Karpas-422 (cell line): ENCODE measurements at regions not wholly inside any gene's neighbourhood (a gene's known extent, or its start where the extent isn't known, plus 50 kb on each side); places are given as distances from the start of the nearest gene placed in this dataset.

Experiments
- DNase-seq: peaks from one replicate; pipeline ENCODE4 v3.0.0-alpha.2; 2015
- H2AFZ ChIP-seq: fragments of 200-600 bp; sonication (generic); 2 replicates; pipeline ENCODE4 v1.6.1; 2014; ENCODE audit warnings: antibody characterized with exemption, low read length, mixed read lengths
- H3K27ac ChIP-seq: fragments of 200-600 bp; sonication (generic); 2 replicates; pipeline ENCODE4 v1.5.1; 2014; ENCODE audit warnings: mild to moderate bottlenecking, low read length, moderate library complexity
- H3K27me3 ChIP-seq: fragments of 200-600 bp; sonication (generic); 2 replicates; pipeline ENCODE4 v1.6.1; 2014; ENCODE audit warnings: low read length, mixed read lengths
- H3K36me3 ChIP-seq: fragments of 200-600 bp; sonication (generic); 2 replicates; pipeline ENCODE4 v1.6.1; 2014; ENCODE audit warnings: low read length, mixed read lengths; ENCODE audit not compliant: insufficient read depth
- H3K4me1 ChIP-seq: fragments of 200-600 bp; sonication (generic); 2 replicates; pipeline ENCODE4 v1.6.1; 2014; ENCODE audit warnings: mild to moderate bottlenecking, low read length, mixed read lengths
- H3K4me2 ChIP-seq: fragments of 200-600 bp; sonication (generic); 2 replicates; pipeline ENCODE4 v1.6.1; 2014; ENCODE audit warnings: low read length, low read depth, mild to moderate bottlenecking; ENCODE audit not compliant: poor library complexity, severe bottlenecking
- H3K4me3 ChIP-seq: fragments of 200-600 bp; sonication (generic); 2 replicates; pipeline ENCODE4 v1.5.1; 2014; ENCODE audit warnings: mild to moderate bottlenecking, antibody characterized with exemption, low read length, mixed read lengths
- H3K79me2 ChIP-seq: fragments of 200-600 bp; sonication (generic); 2 replicates; pipeline ENCODE4 v1.6.1; 2014; ENCODE audit warnings: mild to moderate bottlenecking, low read length, mixed read lengths
- H3K9ac ChIP-seq: fragments of 200-600 bp; sonication (generic); 2 replicates; pipeline ENCODE4 v1.6.0; 2014; ENCODE audit warnings: low read length
- H3K9me2 ChIP-seq: fragments of 200-600 bp; sonication (generic), shearing (Covaris generic); replicated peaks from 2 replicates; pipeline ENCODE4 v1.6.0; 2014; ENCODE audit warnings: mild to moderate bottlenecking, low read length, moderate library complexity; ENCODE audit not compliant: insufficient read depth
- H3K9me3 ChIP-seq: fragments of 300-700, 200-600 bp; sonication (generic); 2 replicates; pipeline ENCODE4 v1.6.1; 2014; ENCODE audit warnings: low read length, mixed read lengths
- H4K20me1 ChIP-seq: fragments of 200-600 bp; sonication (generic); 2 replicates; pipeline ENCODE4 v1.6.1; 2014; ENCODE audit warnings: mild to moderate bottlenecking, antibody characterized with exemption, low read length, low read depth; ENCODE audit not compliant: insufficient read depth

DNA sequence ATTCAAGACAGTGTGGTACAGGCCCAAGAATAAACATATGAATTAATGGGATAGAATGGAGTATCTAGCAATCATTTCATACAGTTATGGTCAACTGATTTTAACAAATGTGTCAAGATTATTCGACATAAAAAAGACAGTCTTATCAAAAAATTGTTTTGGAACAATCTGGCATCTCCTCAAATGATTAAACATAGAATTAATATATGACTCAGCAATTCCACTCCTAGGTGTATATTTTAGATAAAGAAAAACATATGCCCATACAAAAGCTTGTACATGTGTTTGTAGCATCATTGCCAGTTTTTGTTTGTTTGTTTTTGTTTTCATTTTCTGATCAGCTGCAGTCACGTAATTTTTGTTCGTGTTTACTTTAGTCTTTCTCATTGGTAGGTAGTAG, 1188.3 kb downstream of the BRINP3 start:
- Histone ChIP-seq H3K9ac (no peak overlapping the region), H3K9me3 (peaks cover 16% of the 10 kb centered on the region), H4K20me1 (no peaks in the 10 kb centered on the region), H3K4me1 (no peaks in the 10 kb centered on the region), H2AFZ (no peak overlapping the region), H3K79me2 (no peaks in the 10 kb centered on the region), H3K36me3 (no peaks in the 10 kb centered on the region), H3K27ac (no peak overlapping the region), H3K27me3 (no peaks in the 10 kb centered on the region), H3K9me2 (no peaks in the 10 kb centered on the region), H3K4me3 (no peak overlapping the region), H3K4me2 (no peak overlapping the region)
- DNase-seq = no peak

DNA sequence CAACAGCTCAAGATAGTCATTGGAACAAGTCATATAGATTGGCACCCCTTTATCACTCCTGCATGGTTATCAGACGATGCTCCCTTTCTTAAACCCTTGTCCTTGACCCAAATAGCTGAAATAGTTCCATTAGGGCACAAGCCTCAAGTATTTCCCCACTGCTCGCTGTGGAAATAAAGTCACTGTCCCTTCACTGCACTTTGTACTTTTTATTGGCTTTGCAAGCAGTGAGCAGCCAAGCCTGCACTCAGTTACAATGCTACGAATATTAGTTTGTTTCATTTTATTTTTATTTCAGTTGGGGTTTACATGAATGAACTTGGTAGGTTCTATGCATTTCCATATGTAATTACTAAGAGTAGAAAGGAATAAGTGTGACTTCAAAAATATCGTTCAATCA, 1176.4 kb downstream of the BRINP3 start:
- no peak overlapping the region for H2AFZ ChIP-seq
- no peaks in the 10 kb centered on the region for H3K79me2 ChIP-seq
- peaks cover 13% of the 10 kb centered on the region; the same call in 1 of the 2 replicates for H3K9me3 ChIP-seq
- H3K9ac ChIP-seq = no peak overlapping the region
- H4K20me1 ChIP-seq = no peaks in the 10 kb centered on the region
- H3K4me2 ChIP-seq = no peak overlapping the region
- no peaks in the 10 kb centered on the region for H3K4me1 ChIP-seq
- H3K4me3 ChIP-seq = no peak overlapping the region
- H3K27me3 ChIP-seq = no peaks in the 10 kb centered on the region
- no peak overlapping the region for H3K27ac ChIP-seq
- no peaks in the 10 kb centered on the region for H3K9me2 ChIP-seq
- H3K36me3 ChIP-seq = no peaks in the 10 kb centered on the region
- DNase-seq = no peak

GRCh38 chr1:189305279-189305678, 1172.4 kb downstream of the BRINP3 start:
- Histone ChIP-seq H4K20me1 (no peaks in the 10 kb centered on the region), H3K9ac (no peak overlapping the region), H3K27me3 (no peaks in the 10 kb centered on the region), H3K4me1 (no peaks in the 10 kb centered on the region), H3K4me2 (no peak overlapping the region), H3K9me3 (peaks cover 13% of the 10 kb centered on the region; the same call in 1 of the 2 replicates), H3K4me3 (no peak overlapping the region), H2AFZ (no peak overlapping the region), H3K79me2 (no peaks in the 10 kb centered on the region), H3K9me2 (no peaks in the 10 kb centered on the region), H3K36me3 (no peaks in the 10 kb centered on the region), H3K27ac (no peak overlapping the region)
- DNase-seq = no peak

DNA sequence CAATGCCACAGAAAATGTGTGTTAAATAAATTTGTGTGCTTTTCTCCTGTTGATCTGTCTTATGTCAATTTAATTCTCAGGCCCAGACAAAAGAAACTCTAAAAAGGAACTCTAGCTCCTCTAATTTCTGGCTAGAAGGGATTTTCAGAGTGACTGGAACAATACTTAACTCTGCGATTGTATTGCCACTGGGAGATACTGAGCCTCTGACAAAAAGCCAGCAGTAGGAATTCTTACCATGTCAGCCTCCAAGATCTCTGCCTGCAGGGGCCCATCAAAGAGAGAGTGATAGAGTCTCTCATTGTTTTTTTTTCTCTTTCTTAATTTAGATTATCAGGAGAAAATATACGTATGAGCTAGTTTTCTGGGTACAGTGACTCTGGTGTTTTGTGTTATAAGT, 1165.7 kb downstream of the BRINP3 start:
- Histone ChIP-seq H3K9me2 (no peaks in the 10 kb centered on the region), H3K9me3 (no peaks in the 10 kb centered on the region), H4K20me1 (no peaks in the 10 kb centered on the region), H3K27me3 (no peaks in the 10 kb centered on the region), H3K36me3 (no peaks in the 10 kb centered on the region), H3K9ac (no peak overlapping the region), H2AFZ (no peak overlapping the region), H3K4me1 (no peaks in the 10 kb centered on the region), H3K4me3 (no peak overlapping the region), H3K4me2 (no peak overlapping the region), H3K27ac (no peak overlapping the region), H3K79me2 (no peaks in the 10 kb centered on the region)
- no peak for DNase-seq

- H3K27me3 ChIP-seq = no peaks in the 10 kb centered on the region
- no peaks in the 10 kb centered on the region for H3K79me2 ChIP-seq
- no peaks in the 10 kb centered on the region for H4K20me1 ChIP-seq
- H3K27ac ChIP-seq = no peak overlapping the region
- H3K9ac ChIP-seq = no peak overlapping the region
- no peaks in the 10 kb centered on the region for H3K4me1 ChIP-seq
- no peak for DNase-seq
- no peak overlapping the region for H3K4me3 ChIP-seq
- no peaks in the 10 kb centered on the region for H3K9me2 ChIP-seq
- H2AFZ ChIP-seq = no peak overlapping the region
- H3K36me3 ChIP-seq = no peaks in the 10 kb centered on the region
- H3K9me3 ChIP-seq = 0 out of 2 replicates have a peak, but pooled peaks cover 4% of the 10 kb centered on the region
- H3K4me2 ChIP-seq = no peak overlapping the region
These were observed 1165.2 kb downstream of the BRINP3 start for GRCh38 chr1:189312499-189312898.

DNA sequence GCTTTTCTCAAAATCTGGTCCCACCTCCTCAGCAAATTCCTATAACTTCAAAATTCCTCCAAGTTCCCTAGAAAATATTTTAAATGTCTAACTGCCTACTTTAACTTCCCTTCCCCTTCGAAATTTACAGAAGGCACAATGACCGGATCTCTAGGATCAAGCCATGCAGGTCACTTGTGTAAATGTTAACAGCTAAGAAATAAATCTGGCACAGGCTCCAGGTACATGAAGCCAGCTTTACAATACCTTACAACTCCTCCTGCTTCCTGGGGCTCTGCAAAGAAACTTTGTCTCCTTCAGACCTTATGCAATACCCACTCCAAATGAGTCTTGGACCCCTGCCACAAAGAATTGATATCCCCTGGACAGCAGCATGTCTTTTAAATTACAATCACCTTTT, 1164.2 kb downstream of the BRINP3 start:
- Histone ChIP-seq H3K9me2 (no peaks in the 10 kb centered on the region), H2AFZ (no peak overlapping the region), H3K79me2 (no peaks in the 10 kb centered on the region), H4K20me1 (no peaks in the 10 kb centered on the region), H3K4me1 (no peaks in the 10 kb centered on the region), H3K36me3 (no peaks in the 10 kb centered on the region), H3K27ac (no peak overlapping the region), H3K4me2 (no peak overlapping the region), H3K9me3 (0 out of 2 replicates have a peak, but pooled peaks cover 4% of the 10 kb centered on the region), H3K9ac (no peak overlapping the region), H3K27me3 (no peaks in the 10 kb centered on the region), H3K4me3 (no peak overlapping the region)
- no peak for DNase-seq

- no peak for DNase-seq
- Histone ChIP-seq H4K20me1 (no peaks in the 10 kb centered on the region), H3K27ac (no peak overlapping the region), H2AFZ (no peak overlapping the region), H3K9me3 (0 out of 2 replicates have a peak, but pooled peaks cover 4% of the 10 kb centered on the region), H3K4me1 (no peaks in the 10 kb centered on the region), H3K27me3 (no peaks in the 10 kb centered on the region), H3K79me2 (no peaks in the 10 kb centered on the region), H3K4me3 (no peak overlapping the region), H3K9me2 (no peaks in the 10 kb centered on the region), H3K9ac (no peak overlapping the region), H3K36me3 (no peaks in the 10 kb centered on the region), H3K4me2 (no peak overlapping the region)
These were observed 1162.4 kb downstream of the BRINP3 start for GRCh38 chr1:189315035-189315901.

GRCh38 chr1:189323091-189323490, 1154.6 kb downstream of the BRINP3 start:
- no peak overlapping the region for H3K9ac ChIP-seq
- H3K27ac ChIP-seq = no peak overlapping the region
- H4K20me1 ChIP-seq = no peaks in the 10 kb centered on the region
- no peak for DNase-seq
- no peak overlapping the region for H3K4me3 ChIP-seq
- no peaks in the 10 kb centered on the region for H3K4me1 ChIP-seq
- no peak overlapping the region for H2AFZ ChIP-seq
- no peak overlapping the region for H3K4me2 ChIP-seq
- no peaks in the 10 kb centered on the region for H3K27me3 ChIP-seq
- no peaks in the 10 kb centered on the region for H3K9me3 ChIP-seq
- no peaks in the 10 kb centered on the region for H3K9me2 ChIP-seq
- no peaks in the 10 kb centered on the region for H3K36me3 ChIP-seq
- H3K79me2 ChIP-seq = no peaks in the 10 kb centered on the region
